DOHH2 (cell line): ENCODE measurements at regions not wholly inside any gene's neighbourhood (a gene's known extent, or its start where the extent isn't known, plus 50 kb on each side); places are given as distances from the start of the nearest gene placed in this dataset.

ENCODE experiments used
- H3F3A ChIP-seq: fragments of 200-600 bp; sonication (generic), shearing (Covaris generic); 2 replicates; pipeline ENCODE4 v1.6.0; 2016; ENCODE audit warnings: antibody characterized with exemption, mild to moderate bottlenecking; ENCODE audit not compliant: control insufficient read depth, insufficient read depth
- H3K27ac ChIP-seq: fragments of 200-600 bp; sonication (generic); 2 replicates; pipeline ENCODE4 v1.5.1; 2014; ENCODE audit warnings: low read depth, mild to moderate bottlenecking, low read length, moderate library complexity
- H3K27me3 ChIP-seq: fragments of 200-600 bp; sonication (generic); 2 replicates; pipeline ENCODE4 v1.6.1; 2014; ENCODE audit warnings: mild to moderate bottlenecking, low read length, mixed read lengths; ENCODE audit not compliant: control insufficient read depth
- H3K36me3 ChIP-seq: fragments of 200-600 bp; sonication (generic); 2 replicates; pipeline ENCODE4 v1.6.1; 2014; ENCODE audit warnings: mild to moderate bottlenecking, low read length, moderate library complexity, mixed read lengths; ENCODE audit not compliant: control insufficient read depth
- H3K4me1 ChIP-seq: fragments of 200-600 bp; sonication (generic); 2 replicates; pipeline ENCODE4 v1.6.1; 2014; ENCODE audit warnings: mild to moderate bottlenecking, low read length, mixed read lengths; ENCODE audit not compliant: control insufficient read depth
- H3K4me2 ChIP-seq: fragments of 200-600 bp; sonication (generic); 2 replicates; pipeline ENCODE4 v1.6.0; 2014; ENCODE audit warnings: mild to moderate bottlenecking, low read length, moderate library complexity
- H3K4me3 ChIP-seq: fragments of 200-600 bp; sonication (generic); 2 replicates; pipeline ENCODE4 v1.5.1; 2014; ENCODE audit warnings: mild to moderate bottlenecking, low read length, mixed read lengths
- H3K79me2 ChIP-seq: fragments of 200-600 bp; sonication (generic); 2 replicates; pipeline ENCODE4 v1.6.1; 2014; ENCODE audit warnings: mild to moderate bottlenecking, low read length, mixed read lengths; ENCODE audit not compliant: control insufficient read depth
- H3K9me2 ChIP-seq: fragments of 200-600 bp; sonication (generic); replicated peaks from 2 replicates; pipeline ENCODE4 v1.6.1; 2014; ENCODE audit warnings: mild to moderate bottlenecking, low read length, mixed read lengths; ENCODE audit not compliant: control insufficient read depth
- H3K9me3 ChIP-seq: fragments of 200-600 bp; sonication (generic); 2 replicates; pipeline ENCODE4 v1.6.1; 2014; ENCODE audit warnings: antibody characterized with exemption, low read length, mixed read lengths; ENCODE audit not compliant: control insufficient read depth, insufficient read depth
- H4K20me1 ChIP-seq: fragments of 200-600 bp; sonication (generic); 2 replicates; pipeline ENCODE4 v1.6.0; 2014; ENCODE audit warnings: low read depth, mild to moderate bottlenecking, antibody characterized with exemption, low read length, moderate library complexity; ENCODE audit not compliant: control insufficient read depth, insufficient read depth
- EZH2phosphoT487 ChIP-seq: fragments of 200-600 bp; sonication (generic); IDR thresholded peaks from 2 replicates; pipeline ENCODE4 v1.6.1; 2017; ENCODE audit warnings: borderline replicate concordance, mild to moderate bottlenecking, antibody characterized with exemption, low read length, moderate library complexity, mixed read lengths
- TF ChIP-seq, protein P1 (sequence below): fragments of 200-600 bp; sonication (generic); IDR thresholded peaks from one replicate; pipeline ENCODE4 v1.5.1; 2014; ENCODE audit warnings: antibody characterized with exemption, mild to moderate bottlenecking, low read depth, low read length; ENCODE audit not compliant: poor library complexity, severe bottlenecking

DNA sequence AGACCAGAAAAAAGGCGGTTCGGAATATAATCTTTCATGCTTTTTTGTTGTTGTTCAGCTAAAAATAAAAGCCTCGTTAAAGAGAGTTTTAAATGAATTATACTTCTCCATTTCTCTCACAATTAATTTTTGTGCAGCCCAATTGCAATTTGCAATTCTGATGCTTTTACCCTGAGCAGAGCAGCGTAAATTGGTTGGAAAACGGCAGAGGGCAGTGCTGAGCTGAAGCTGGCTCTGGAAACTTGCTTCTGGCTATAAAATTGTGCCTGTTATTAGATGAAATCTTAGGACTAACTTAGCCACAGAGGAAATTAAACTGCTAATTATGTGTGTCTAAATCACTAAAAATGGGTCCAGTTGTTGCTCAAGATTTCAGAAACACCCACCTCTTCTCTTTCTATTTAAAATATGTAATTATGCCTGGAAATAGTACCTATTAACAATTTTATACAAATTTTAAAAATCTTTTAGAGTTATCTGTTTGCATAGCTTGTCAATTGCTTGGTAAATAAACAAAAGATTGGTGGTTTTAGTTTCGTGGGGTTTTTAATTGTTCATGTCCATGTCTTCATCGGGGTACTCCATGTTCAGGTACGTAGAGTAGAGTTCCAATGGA, 441.8 kb upstream of the TLE4 start:
- H4K20me1 ChIP-seq = no peaks in the 10 kb centered on the region
- H3K4me3 ChIP-seq = no peak overlapping the region

DNA sequence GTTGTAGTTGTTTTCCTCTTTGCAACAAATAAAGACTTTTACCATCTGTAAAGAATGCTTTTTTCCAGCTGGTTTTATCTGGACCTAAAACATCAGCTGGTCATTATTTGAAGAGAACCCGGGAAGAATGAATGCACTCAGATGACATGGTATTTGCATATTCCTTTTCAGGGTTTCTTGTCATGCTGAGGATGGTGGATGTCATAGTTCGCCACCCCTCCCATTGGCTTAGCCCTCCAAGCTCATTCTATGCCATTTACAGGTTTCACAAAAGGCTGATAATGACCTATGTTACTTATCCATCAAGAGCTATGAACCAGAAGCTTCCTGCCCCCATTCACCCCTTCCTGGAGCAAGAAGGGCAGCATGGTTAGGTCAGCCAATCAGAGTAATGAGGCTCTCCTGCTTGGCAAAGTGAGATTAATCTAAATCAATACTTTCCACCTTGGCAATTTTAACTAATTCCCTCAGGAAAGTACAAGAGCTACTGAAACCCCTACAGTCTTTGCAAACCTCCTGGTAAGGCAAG, 440.5 kb upstream of the TLE4 start:
- H3K27ac ChIP-seq = no peak overlapping the region
- H3K27me3 ChIP-seq = no peaks in the 10 kb centered on the region
- H4K20me1 ChIP-seq = no peaks in the 10 kb centered on the region
- no peaks in the 10 kb centered on the region for H3K9me2 ChIP-seq
- H3F3A ChIP-seq = no peaks in the 10 kb centered on the region
- H3K4me1 ChIP-seq = no peaks in the 10 kb centered on the region
- no peak overlapping the region for H3K4me3 ChIP-seq
- H3K36me3 ChIP-seq = no peaks in the 10 kb centered on the region
- no peaks in the 10 kb centered on the region for H3K9me3 ChIP-seq
- H3K79me2 ChIP-seq = no peaks in the 10 kb centered on the region
- TF ChIP-seq, protein P1, sequence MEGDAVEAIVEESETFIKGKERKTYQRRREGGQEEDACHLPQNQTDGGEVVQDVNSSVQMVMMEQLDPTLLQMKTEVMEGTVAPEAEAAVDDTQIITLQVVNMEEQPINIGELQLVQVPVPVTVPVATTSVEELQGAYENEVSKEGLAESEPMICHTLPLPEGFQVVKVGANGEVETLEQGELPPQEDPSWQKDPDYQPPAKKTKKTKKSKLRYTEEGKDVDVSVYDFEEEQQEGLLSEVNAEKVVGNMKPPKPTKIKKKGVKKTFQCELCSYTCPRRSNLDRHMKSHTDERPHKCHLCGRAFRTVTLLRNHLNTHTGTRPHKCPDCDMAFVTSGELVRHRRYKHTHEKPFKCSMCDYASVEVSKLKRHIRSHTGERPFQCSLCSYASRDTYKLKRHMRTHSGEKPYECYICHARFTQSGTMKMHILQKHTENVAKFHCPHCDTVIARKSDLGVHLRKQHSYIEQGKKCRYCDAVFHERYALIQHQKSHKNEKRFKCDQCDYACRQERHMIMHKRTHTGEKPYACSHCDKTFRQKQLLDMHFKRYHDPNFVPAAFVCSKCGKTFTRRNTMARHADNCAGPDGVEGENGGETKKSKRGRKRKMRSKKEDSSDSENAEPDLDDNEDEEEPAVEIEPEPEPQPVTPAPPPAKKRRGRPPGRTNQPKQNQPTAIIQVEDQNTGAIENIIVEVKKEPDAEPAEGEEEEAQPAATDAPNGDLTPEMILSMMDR = no peak
- TF ChIP-seq EZH2phosphoT487 = no peak
- no peak overlapping the region for H3K4me2 ChIP-seq

More for the DNA sequence above, 441.8 kb upstream of the TLE4 start:
- Histone ChIP-seq H3K36me3 (no peaks in the 10 kb centered on the region), H3K27me3 (no peaks in the 10 kb centered on the region), H3K79me2 (no peaks in the 10 kb centered on the region), H3K4me2 (no peak overlapping the region), H3K9me2 (no peaks in the 10 kb centered on the region), H3F3A (no peaks in the 10 kb centered on the region), H3K9me3 (no peaks in the 10 kb centered on the region), H3K4me1 (no peaks in the 10 kb centered on the region), H3K27ac (no peak overlapping the region)
- TF ChIP-seq, protein P1 = peak; percentile 75
- TF ChIP-seq EZH2phosphoT487 = no peak

- no peaks in the 10 kb centered on the region for H3K79me2 ChIP-seq
- TF ChIP-seq EZH2phosphoT487 = no peak
- TF ChIP-seq, protein P1 = no peak
Observed at GRCh38 chr9:79131824-79132377, 439.9 kb upstream of the TLE4 start.

More at GRCh38 chr9:79131824-79132377, 439.9 kb upstream of the TLE4 start:
- H3K9me3 ChIP-seq = no peaks in the 10 kb centered on the region
- H3K4me3 ChIP-seq = no peak overlapping the region
- H3K27me3 ChIP-seq = no peaks in the 10 kb centered on the region
- no peak overlapping the region for H3K4me2 ChIP-seq
- H3K4me1 ChIP-seq = no peaks in the 10 kb centered on the region
- H4K20me1 ChIP-seq = no peaks in the 10 kb centered on the region
- H3K36me3 ChIP-seq = no peaks in the 10 kb centered on the region
- no peaks in the 10 kb centered on the region for H3F3A ChIP-seq
- H3K27ac ChIP-seq = no peak overlapping the region
- no peaks in the 10 kb centered on the region for H3K9me2 ChIP-seq
